Karpas-422 (cell line): ENCODE measurements at regions not wholly inside any gene's neighbourhood (a gene's known extent, or its start where the extent isn't known, plus 50 kb on each side); places are given as distances from the start of the nearest gene placed in this dataset.

Source experiments
- DNase-seq: peaks from one replicate; pipeline ENCODE4 v3.0.0-alpha.2; 2015
- H2AFZ ChIP-seq: fragments of 200-600 bp; sonication (generic); 2 replicates; pipeline ENCODE4 v1.6.1; 2014; ENCODE audit warnings: antibody characterized with exemption, low read length, mixed read lengths
- H3K27ac ChIP-seq: fragments of 200-600 bp; sonication (generic); 2 replicates; pipeline ENCODE4 v1.5.1; 2014; ENCODE audit warnings: mild to moderate bottlenecking, low read length, moderate library complexity
- H3K27me3 ChIP-seq: fragments of 200-600 bp; sonication (generic); 2 replicates; pipeline ENCODE4 v1.6.1; 2014; ENCODE audit warnings: low read length, mixed read lengths
- H3K36me3 ChIP-seq: fragments of 200-600 bp; sonication (generic); 2 replicates; pipeline ENCODE4 v1.6.1; 2014; ENCODE audit warnings: low read length, mixed read lengths; ENCODE audit not compliant: insufficient read depth
- H3K4me1 ChIP-seq: fragments of 200-600 bp; sonication (generic); 2 replicates; pipeline ENCODE4 v1.6.1; 2014; ENCODE audit warnings: mild to moderate bottlenecking, low read length, mixed read lengths
- H3K4me2 ChIP-seq: fragments of 200-600 bp; sonication (generic); 2 replicates; pipeline ENCODE4 v1.6.1; 2014; ENCODE audit warnings: low read length, low read depth, mild to moderate bottlenecking; ENCODE audit not compliant: poor library complexity, severe bottlenecking
- H3K4me3 ChIP-seq: fragments of 200-600 bp; sonication (generic); 2 replicates; pipeline ENCODE4 v1.5.1; 2014; ENCODE audit warnings: mild to moderate bottlenecking, antibody characterized with exemption, low read length, mixed read lengths
- H3K79me2 ChIP-seq: fragments of 200-600 bp; sonication (generic); 2 replicates; pipeline ENCODE4 v1.6.1; 2014; ENCODE audit warnings: mild to moderate bottlenecking, low read length, mixed read lengths
- H3K9ac ChIP-seq: fragments of 200-600 bp; sonication (generic); 2 replicates; pipeline ENCODE4 v1.6.0; 2014; ENCODE audit warnings: low read length
- H3K9me2 ChIP-seq: fragments of 200-600 bp; sonication (generic), shearing (Covaris generic); replicated peaks from 2 replicates; pipeline ENCODE4 v1.6.0; 2014; ENCODE audit warnings: mild to moderate bottlenecking, low read length, moderate library complexity; ENCODE audit not compliant: insufficient read depth
- H3K9me3 ChIP-seq: fragments of 300-700, 200-600 bp; sonication (generic); 2 replicates; pipeline ENCODE4 v1.6.1; 2014; ENCODE audit warnings: low read length, mixed read lengths
- H4K20me1 ChIP-seq: fragments of 200-600 bp; sonication (generic); 2 replicates; pipeline ENCODE4 v1.6.1; 2014; ENCODE audit warnings: mild to moderate bottlenecking, antibody characterized with exemption, low read length, low read depth; ENCODE audit not compliant: insufficient read depth

- no peak overlapping the region for H3K4me3 ChIP-seq
- H3K79me2 ChIP-seq: no peaks in the 10 kb centered on the region
- H3K4me2 ChIP-seq: no peak overlapping the region
- H2AFZ ChIP-seq: no peak overlapping the region
- H3K9me3 ChIP-seq: no peaks in the 10 kb centered on the region
- no peaks in the 10 kb centered on the region for H3K9me2 ChIP-seq
- H3K27ac ChIP-seq: no peak overlapping the region
- H3K27me3 ChIP-seq: no peaks in the 10 kb centered on the region
- no peak overlapping the region for H3K9ac ChIP-seq
- no peak for DNase-seq
- H3K36me3 ChIP-seq: no peaks in the 10 kb centered on the region
- no peaks in the 10 kb centered on the region for H4K20me1 ChIP-seq
- no peaks in the 10 kb centered on the region for H3K4me1 ChIP-seq
Measured at GRCh38 chr1:199322278-199322677, 683.4 kb downstream of the PTPRC start.

GRCh38 chr1:199333180-199333579 lies 694.3 kb upstream of the NR5A2 start:
- H3K27me3 ChIP-seq: no peaks in the 10 kb centered on the region
- H3K4me2 ChIP-seq: no peak overlapping the region
- H3K9ac ChIP-seq: no peak overlapping the region
- H3K4me3 ChIP-seq: no peak overlapping the region
- no peak overlapping the region for H3K27ac ChIP-seq
- no peak overlapping the region for H2AFZ ChIP-seq
- no peaks in the 10 kb centered on the region for H3K36me3 ChIP-seq
- no peak for DNase-seq
- no peaks in the 10 kb centered on the region for H3K9me3 ChIP-seq
- H4K20me1 ChIP-seq: no peaks in the 10 kb centered on the region
- H3K9me2 ChIP-seq: no peaks in the 10 kb centered on the region
- no peaks in the 10 kb centered on the region for H3K79me2 ChIP-seq
- H3K4me1 ChIP-seq: peaks cover 12% of the 10 kb centered on the region

GRCh38 chr1:199335496-199335895 lies 692.0 kb upstream of the NR5A2 start:
- Histone ChIP-seq H3K4me1 (peaks cover 12% of the 10 kb centered on the region), H3K4me2 (no peak overlapping the region), H3K9ac (no peak overlapping the region), H4K20me1 (no peaks in the 10 kb centered on the region), H3K9me2 (no peaks in the 10 kb centered on the region), H3K36me3 (no peaks in the 10 kb centered on the region), H3K79me2 (no peaks in the 10 kb centered on the region), H3K27me3 (no peaks in the 10 kb centered on the region), H3K9me3 (no peaks in the 10 kb centered on the region), H3K27ac (no peak overlapping the region), H2AFZ (no peak overlapping the region), H3K4me3 (no peak overlapping the region)
- no peak for DNase-seq

GRCh38 chr1:199336745-199337640 lies 690.5 kb upstream of the NR5A2 start:
- H3K27me3 ChIP-seq: no peaks in the 10 kb centered on the region
- H2AFZ ChIP-seq: no peak overlapping the region
- no peaks in the 10 kb centered on the region for H4K20me1 ChIP-seq
- no peaks in the 10 kb centered on the region for H3K9me2 ChIP-seq
- H3K9me3 ChIP-seq: no peaks in the 10 kb centered on the region
- DNase-seq: peak; percentile 71
- H3K36me3 ChIP-seq: no peaks in the 10 kb centered on the region
- H3K4me2 ChIP-seq: no peak overlapping the region
- H3K9ac ChIP-seq: no peak overlapping the region
- H3K27ac ChIP-seq: no peak overlapping the region
- no peaks in the 10 kb centered on the region for H3K79me2 ChIP-seq
- H3K4me3 ChIP-seq: no peak overlapping the region
- peaks cover 12% of the 10 kb centered on the region for H3K4me1 ChIP-seq

GRCh38 chr1:199338760-199339159 lies 688.8 kb upstream of the NR5A2 start:
- Histone ChIP-seq H3K4me3 (no peak overlapping the region), H3K9me2 (no peaks in the 10 kb centered on the region), H3K27ac (no peak overlapping the region), H3K36me3 (no peaks in the 10 kb centered on the region), H3K27me3 (no peaks in the 10 kb centered on the region), H2AFZ (no peak overlapping the region), H3K4me1 (peaks cover 12% of the 10 kb centered on the region), H3K79me2 (no peaks in the 10 kb centered on the region), H3K9ac (no peak overlapping the region), H3K9me3 (no peaks in the 10 kb centered on the region), H3K4me2 (no peak overlapping the region), H4K20me1 (no peaks in the 10 kb centered on the region)
- DNase-seq: no peak

- Histone ChIP-seq H3K4me3 (no peak overlapping the region), H3K27me3 (no peaks in the 10 kb centered on the region), H4K20me1 (no peaks in the 10 kb centered on the region), H3K9me3 (no peaks in the 10 kb centered on the region), H3K79me2 (no peaks in the 10 kb centered on the region), H3K9me2 (no peaks in the 10 kb centered on the region), H3K9ac (no peak overlapping the region), H3K4me2 (no peak overlapping the region), H2AFZ (no peak overlapping the region), H3K36me3 (no peaks in the 10 kb centered on the region), H3K27ac (no peak overlapping the region), H3K4me1 (no peaks in the 10 kb centered on the region)
- DNase-seq: no peak
Measured at GRCh38 chr1:199352351-199352750, 675.2 kb upstream of the NR5A2 start.

- no peak overlapping the region for H2AFZ ChIP-seq
- no peaks in the 10 kb centered on the region for H4K20me1 ChIP-seq
- H3K27ac ChIP-seq: no peak overlapping the region
- no peak overlapping the region for H3K4me3 ChIP-seq
- no peaks in the 10 kb centered on the region for H3K9me2 ChIP-seq
- no peak overlapping the region for H3K4me2 ChIP-seq
- H3K27me3 ChIP-seq: no peaks in the 10 kb centered on the region
- no peaks in the 10 kb centered on the region for H3K4me1 ChIP-seq
- H3K9me3 ChIP-seq: no peaks in the 10 kb centered on the region
- H3K9ac ChIP-seq: no peak overlapping the region
- no peak for DNase-seq
- no peaks in the 10 kb centered on the region for H3K79me2 ChIP-seq
- no peaks in the 10 kb centered on the region for H3K36me3 ChIP-seq
Measured at GRCh38 chr1:199353906-199354305, 673.6 kb upstream of the NR5A2 start.

- no peaks in the 10 kb centered on the region for H3K79me2 ChIP-seq
- no peak overlapping the region for H3K27ac ChIP-seq
- DNase-seq: no peak
- H3K9me2 ChIP-seq: no peaks in the 10 kb centered on the region
- no peak overlapping the region for H3K4me3 ChIP-seq
- no peaks in the 10 kb centered on the region for H3K9me3 ChIP-seq
- no peak overlapping the region for H3K9ac ChIP-seq
- H3K4me2 ChIP-seq: no peak overlapping the region
- H3K27me3 ChIP-seq: no peaks in the 10 kb centered on the region
- H4K20me1 ChIP-seq: no peaks in the 10 kb centered on the region
- H3K4me1 ChIP-seq: no peaks in the 10 kb centered on the region
- no peaks in the 10 kb centered on the region for H3K36me3 ChIP-seq
- no peak overlapping the region for H2AFZ ChIP-seq
Measured at GRCh38 chr1:199356561-199356960, 670.9 kb upstream of the NR5A2 start.
